GM19397 (cell line): ENCODE measurements at regions not wholly inside any gene's neighbourhood (a gene's known extent, or its start where the extent isn't known, plus 50 kb on each side); places are given as distances from the start of the nearest gene placed in this dataset.

Experiments
- ATAC-seq: cut with Tn5 transposase; IDR thresholded peaks from one replicate; pipeline ENCODE4 v1.9.1; 2021; ENCODE audit warnings: mild to moderate bottlenecking, moderate library complexity; ENCODE audit not compliant: unreplicated experiment

GRCh38 chr4:123832173-123833026 lies 435.8 kb downstream of the SPRY1 start:
- ATAC-seq: no peak

- ATAC-seq: no peak
Measured at GRCh38 chr4:123833171-123833643, 436.6 kb downstream of the SPRY1 start.

- ATAC-seq: no peak
Measured at GRCh38 chr4:123835831-123836590, 439.4 kb downstream of the SPRY1 start.

- no peak for ATAC-seq
Measured at GRCh38 chr4:123836851-123837595, 440.4 kb downstream of the SPRY1 start.

GRCh38 chr4:123838474-123838873 lies 441.9 kb downstream of the SPRY1 start:
- ATAC-seq: no peak

GRCh38 chr4:123840197-123840596 lies 443.6 kb downstream of the SPRY1 start:
- ATAC-seq: no peak

GRCh38 chr4:123841447-123842121 lies 445.0 kb downstream of the SPRY1 start:
- no peak for ATAC-seq

GRCh38 chr4:123843137-123843536 lies 446.5 kb downstream of the SPRY1 start:
- ATAC-seq: no peak

GRCh38 chr4:123844374-123844773 lies 447.8 kb downstream of the SPRY1 start:
- ATAC-seq: no peak

- ATAC-seq: no peak
Measured at GRCh38 chr4:123846092-123846491, 449.5 kb downstream of the SPRY1 start.

- no peak for ATAC-seq
Measured at GRCh38 chr4:123846561-123846960, 450.0 kb downstream of the SPRY1 start.

GRCh38 chr4:123848606-123849005 lies 452.0 kb downstream of the SPRY1 start:
- ATAC-seq: no peak

- no peak for ATAC-seq
Measured at GRCh38 chr4:123849495-123849894, 452.9 kb downstream of the SPRY1 start.

GRCh38 chr4:123851521-123851920 lies 454.9 kb downstream of the SPRY1 start:
- no peak for ATAC-seq

GRCh38 chr4:123853651-123854050 lies 457.1 kb downstream of the SPRY1 start:
- no peak for ATAC-seq

- ATAC-seq: no peak
Measured at GRCh38 chr4:123856689-123857545, 460.3 kb downstream of the SPRY1 start.

- ATAC-seq: no peak
Measured at GRCh38 chr4:123858465-123858864, 461.9 kb downstream of the SPRY1 start.

- ATAC-seq: no peak
Measured at GRCh38 chr4:123862812-123863211, 466.2 kb downstream of the SPRY1 start.

GRCh38 chr4:123866796-123867195 lies 470.2 kb downstream of the SPRY1 start:
- ATAC-seq: no peak
